HG03378 (cell line): ENCODE measurements at regions not wholly inside any gene's neighbourhood (a gene's known extent, or its start where the extent isn't known, plus 50 kb on each side); places are given as distances from the start of the nearest gene placed in this dataset.
"Not testable (repeated sequence)": the region's sequence is repeated elsewhere in the genome, so short reads cannot be mapped to it uniquely, and the experiment has no call there.

Source experiments
- ATAC-seq: cut with Tn5 transposase; IDR thresholded peaks from one replicate; pipeline ENCODE4 v1.9.1; 2021; ENCODE audit warnings: mild to moderate bottlenecking, moderate library complexity; ENCODE audit not compliant: unreplicated experiment

DNA sequence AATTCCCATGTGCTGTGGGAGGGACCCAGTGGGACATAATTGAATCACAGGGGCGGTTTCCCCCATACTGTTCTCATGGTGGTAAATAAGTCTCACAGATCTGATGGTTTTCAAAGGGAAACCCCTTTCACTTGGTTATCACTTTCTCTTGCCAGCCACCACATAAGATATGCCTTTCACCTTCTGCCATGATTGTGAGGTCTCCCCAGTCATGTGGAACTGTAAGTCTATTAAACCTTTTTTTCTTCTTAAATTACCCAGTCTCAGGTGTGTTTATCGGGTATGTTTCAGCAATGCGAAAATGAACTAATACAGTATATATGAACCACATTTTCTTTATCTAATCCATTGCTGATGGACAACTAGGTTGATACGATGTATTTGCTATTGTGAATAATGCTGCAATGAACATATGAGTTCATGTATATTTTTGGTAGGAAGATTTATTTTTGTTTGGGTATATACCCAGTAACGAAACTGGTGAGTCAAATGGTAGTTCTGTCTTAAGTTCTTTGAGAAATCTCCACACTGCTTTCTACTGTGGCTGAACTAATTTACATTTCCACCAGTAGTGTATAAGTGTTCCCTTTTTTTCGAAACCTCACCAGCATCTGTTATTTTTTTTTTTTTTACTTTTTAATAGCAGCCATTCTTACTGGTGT, 70.0 kb upstream of the HGF start:
- ATAC-seq, result peak; percentile 88

DNA sequence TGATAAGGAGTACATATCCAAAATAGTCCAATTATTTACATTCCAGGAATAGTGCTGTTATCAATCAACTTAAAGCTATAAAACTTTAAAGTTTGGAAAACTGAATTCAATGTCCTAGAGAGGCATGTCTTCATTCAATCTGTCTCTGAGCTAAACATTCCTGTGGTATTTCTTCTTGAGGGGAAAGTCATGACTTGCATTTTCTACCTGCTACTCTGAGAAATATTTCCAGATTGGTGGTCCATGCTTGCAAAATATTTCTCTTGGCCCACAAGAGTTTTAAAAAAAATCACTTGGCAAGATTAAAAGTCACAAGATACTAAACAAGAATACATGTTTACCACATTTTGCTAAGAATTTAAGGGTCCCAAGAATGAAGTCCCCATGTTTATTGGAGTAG, 63.6 kb upstream of the HGF start:
- no peak for ATAC-seq

DNA sequence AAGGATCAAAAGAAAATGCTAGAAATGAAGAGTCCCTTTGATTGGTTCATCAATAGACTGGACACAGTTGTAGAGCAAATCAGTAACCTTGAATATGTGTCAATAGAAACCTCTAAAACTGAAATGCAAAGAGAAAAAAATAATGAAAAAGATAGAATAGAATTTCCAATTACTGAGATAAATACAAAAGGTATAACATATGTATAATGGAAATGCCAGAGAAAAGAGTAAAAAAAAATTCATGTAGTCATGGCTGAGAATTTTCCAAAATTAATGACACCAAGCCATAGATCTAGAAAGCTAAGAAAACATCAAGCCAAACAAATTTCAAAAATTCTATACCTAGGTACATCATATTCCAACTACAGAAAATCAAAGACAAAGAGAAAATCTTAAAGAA, 62.0 kb upstream of the HGF start:
- ATAC-seq, result no peak

DNA sequence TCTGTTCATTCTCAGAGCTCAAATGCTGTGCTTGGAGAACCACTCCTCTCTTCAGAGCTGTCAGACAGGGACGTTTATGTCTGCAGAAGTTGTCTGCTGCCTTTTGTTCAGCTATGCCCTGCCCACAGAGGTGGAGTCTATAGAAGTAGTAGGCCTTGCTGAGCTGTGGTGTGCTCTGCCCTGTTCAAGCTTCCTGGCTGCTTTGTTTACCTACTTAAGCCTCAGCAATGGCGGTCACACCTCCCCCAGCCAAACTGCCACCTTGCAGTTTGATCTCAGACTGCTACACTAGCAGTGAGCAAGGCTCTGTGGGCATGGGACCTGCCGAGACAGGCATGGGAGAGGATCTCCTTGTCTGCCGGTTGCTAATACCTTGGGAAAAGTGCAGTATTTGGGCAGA, 59.7 kb upstream of the HGF start:
- ATAC-seq, result not testable (repeated sequence)

DNA sequence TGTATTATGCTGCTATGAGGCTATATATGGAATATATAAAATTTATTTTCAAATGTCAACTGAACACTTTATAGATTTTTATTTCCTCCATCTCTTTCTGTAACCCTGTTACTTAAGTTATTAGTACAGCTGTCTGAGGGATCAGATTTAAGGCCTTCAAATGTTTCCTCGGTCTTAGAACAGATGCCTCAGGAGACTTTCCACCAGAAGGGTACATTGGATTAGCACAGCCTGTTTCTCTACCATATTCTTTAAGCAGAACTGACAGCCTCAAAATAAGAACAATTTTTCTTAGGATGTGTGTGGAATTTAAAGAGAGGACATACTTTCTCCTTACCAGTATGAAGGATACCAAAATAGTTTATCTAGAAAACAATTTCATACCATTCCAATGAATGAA, 53.0 kb upstream of the HGF start:
- ATAC-seq, result no peak

DNA sequence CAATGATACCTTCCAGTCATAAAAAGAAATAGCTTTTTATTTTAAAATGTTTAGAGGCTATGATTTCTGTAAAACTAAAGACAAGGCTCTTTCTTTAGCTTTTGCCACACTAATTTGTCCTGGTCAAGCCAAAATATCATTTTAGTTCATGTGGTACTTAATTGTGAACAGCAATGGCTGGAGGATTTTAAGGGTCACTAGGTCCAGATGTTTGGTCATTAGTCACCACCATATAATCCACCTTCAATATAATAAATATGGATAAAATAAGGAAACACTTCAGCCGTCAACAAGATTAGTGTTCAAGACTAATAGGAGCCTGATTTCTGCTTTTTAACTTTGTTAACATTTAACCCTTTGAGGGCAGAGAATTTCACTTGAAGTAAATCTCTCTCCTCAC, 50.0 kb upstream of the HGF start:
- ATAC-seq, result no peak
